Fibroblast of lung (primary cell): ENCODE measurements at regions not wholly inside any gene's neighbourhood (a gene's known extent, or its start where the extent isn't known, plus 50 kb on each side); places are given as distances from the start of the nearest gene placed in this dataset.

ENCODE experiments used
- DNase-seq, 2 donors: peaks; one replicate each; pipeline versions ENCODE4 v3.0.0 to v3.0.0-alpha.2; 2010; ENCODE audit warnings: low read depth in 2 of 2
- H2AFZ ChIP-seq: 2 replicates; pipeline ENCODE4 v1.5.1; 2012; ENCODE audit warnings: low read length, control low read depth, inconsistent platforms
- H3K27ac ChIP-seq: 2 replicates; pipeline ENCODE4 v1.5.1; 2011; ENCODE audit warnings: low read length, control low read depth; ENCODE audit not compliant: insufficient read depth
- H3K27me3 ChIP-seq: 2 replicates; pipeline ENCODE4 v1.5.1; 2011; ENCODE audit warnings: mild to moderate bottlenecking, low read length; ENCODE audit not compliant: control insufficient read depth, insufficient read depth
- H3K36me3 ChIP-seq: 2 replicates; pipeline ENCODE4 v1.5.1; 2011; ENCODE audit warnings: low read length; ENCODE audit not compliant: control insufficient read depth, insufficient read depth
- H3K4me1 ChIP-seq: 2 replicates; pipeline ENCODE4 v1.5.1; 2011; ENCODE audit warnings: low read length; ENCODE audit not compliant: control insufficient read depth, insufficient read depth; ENCODE audit errors: extremely low read depth
- H3K4me2 ChIP-seq: 2 replicates; pipeline ENCODE4 v1.5.1; 2011; ENCODE audit warnings: low read length, control low read depth; ENCODE audit not compliant: insufficient read depth; ENCODE audit errors: extremely low read depth
- H3K4me3 ChIP-seq, 4 experiments: fragments of 200-600 bp in 1 of 4; sonication (generic) in 1 of 4; replicated peaks in 1 of 4; 2 replicates each; pipeline ENCODE4 v1.5.1; 2011 to 2016; ENCODE audit warnings: low read length in 4 of 4, low read depth in 3 of 4, mild to moderate bottlenecking in 3 of 4, control low read depth in 2 of 4, inconsistent platforms in 1 of 4, mixed read lengths in 1 of 4; ENCODE audit not compliant: insufficient read depth in 1 of 4; ENCODE audit errors: control extremely low read depth in 1 of 4
- H3K79me2 ChIP-seq: 2 replicates; pipeline ENCODE4 v1.5.1; 2012; ENCODE audit warnings: mild to moderate bottlenecking, low read length, inconsistent platforms; ENCODE audit not compliant: control insufficient read depth, insufficient read depth
- H3K9ac ChIP-seq: 2 replicates; pipeline ENCODE4 v1.5.1; 2011; ENCODE audit warnings: mild to moderate bottlenecking, low read length, control low read depth; ENCODE audit not compliant: insufficient read depth
- H3K9me3 ChIP-seq: 2 replicates; pipeline ENCODE4 v1.5.1; 2012; ENCODE audit warnings: low read depth, low read length; ENCODE audit not compliant: control insufficient read depth, insufficient read depth
- H4K20me1 ChIP-seq: 2 replicates; pipeline ENCODE4 v1.5.1; 2011; ENCODE audit warnings: low read length; ENCODE audit not compliant: control insufficient read depth, insufficient read depth; ENCODE audit errors: extremely low read depth
- EZH2 ChIP-seq: IDR thresholded peaks from 2 replicates; pipeline ENCODE4 v1.5.1; 2012; ENCODE audit warnings: low read length, control low read depth, mild to moderate bottlenecking; ENCODE audit errors: missing control alignments
- TF ChIP-seq, protein P1 (sequence below), 2 donors: IDR thresholded peaks in 1 of 2; conservative IDR thresholded peaks in 1 of 2; 1 replicate in 1 of 2; 2 replicates in 1 of 2; pipeline ENCODE4 v1.5.1; 2011 to 2012; ENCODE audit warnings: low read length in 2 of 2, control low read depth in 1 of 2, inconsistent platforms in 1 of 2, low read depth in 1 of 2, mild to moderate bottlenecking in 1 of 2

DNA sequence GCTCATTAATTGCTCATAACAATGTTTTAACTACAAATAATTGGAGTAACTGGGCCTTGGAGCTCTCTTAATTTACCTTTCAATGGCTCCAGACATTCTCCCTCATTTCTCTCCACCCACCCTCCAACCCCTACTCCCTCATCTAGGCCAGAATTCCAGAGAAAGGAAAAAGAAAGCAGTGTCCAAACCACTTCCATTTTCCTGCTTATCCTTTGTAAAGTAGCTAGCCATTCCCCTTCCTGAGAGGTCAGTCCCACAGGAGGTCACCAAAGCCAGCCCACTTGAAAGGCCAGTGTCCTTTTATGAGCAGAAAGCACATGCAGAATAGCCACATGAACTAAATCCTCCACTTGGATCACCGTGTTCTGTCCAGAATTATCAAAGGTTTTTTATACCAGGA lies 404.8 kb upstream of the FAT3 start:
- H3K79me2 ChIP-seq: no peaks in the 10 kb centered on the region
- no peak overlapping the region for H2AFZ ChIP-seq
- H3K36me3 ChIP-seq: no peaks in the 10 kb centered on the region
- H3K9me3 ChIP-seq: no peaks in the 10 kb centered on the region
- no peak overlapping the region for H3K4me3 ChIP-seq
- TF ChIP-seq, protein P1, sequence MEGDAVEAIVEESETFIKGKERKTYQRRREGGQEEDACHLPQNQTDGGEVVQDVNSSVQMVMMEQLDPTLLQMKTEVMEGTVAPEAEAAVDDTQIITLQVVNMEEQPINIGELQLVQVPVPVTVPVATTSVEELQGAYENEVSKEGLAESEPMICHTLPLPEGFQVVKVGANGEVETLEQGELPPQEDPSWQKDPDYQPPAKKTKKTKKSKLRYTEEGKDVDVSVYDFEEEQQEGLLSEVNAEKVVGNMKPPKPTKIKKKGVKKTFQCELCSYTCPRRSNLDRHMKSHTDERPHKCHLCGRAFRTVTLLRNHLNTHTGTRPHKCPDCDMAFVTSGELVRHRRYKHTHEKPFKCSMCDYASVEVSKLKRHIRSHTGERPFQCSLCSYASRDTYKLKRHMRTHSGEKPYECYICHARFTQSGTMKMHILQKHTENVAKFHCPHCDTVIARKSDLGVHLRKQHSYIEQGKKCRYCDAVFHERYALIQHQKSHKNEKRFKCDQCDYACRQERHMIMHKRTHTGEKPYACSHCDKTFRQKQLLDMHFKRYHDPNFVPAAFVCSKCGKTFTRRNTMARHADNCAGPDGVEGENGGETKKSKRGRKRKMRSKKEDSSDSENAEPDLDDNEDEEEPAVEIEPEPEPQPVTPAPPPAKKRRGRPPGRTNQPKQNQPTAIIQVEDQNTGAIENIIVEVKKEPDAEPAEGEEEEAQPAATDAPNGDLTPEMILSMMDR (conservative IDR thresholded peaks at IDR 0.05 in 1 of 2, IDR thresholded peaks at IDR 0.05 in 1 of 2; ENCODE audit: low read depth in 1 of 2, low read length in 2 of 2): no peak
- no peak for TF ChIP-seq EZH2
- H3K27ac ChIP-seq: no peak overlapping the region
- no peaks in the 10 kb centered on the region for H3K4me1 ChIP-seq
- H3K4me2 ChIP-seq: no peak overlapping the region
- DNase-seq: no peak
- H3K9ac ChIP-seq: no peak overlapping the region
- no peaks in the 10 kb centered on the region for H3K27me3 ChIP-seq
- H4K20me1 ChIP-seq: no peaks in the 10 kb centered on the region

DNA sequence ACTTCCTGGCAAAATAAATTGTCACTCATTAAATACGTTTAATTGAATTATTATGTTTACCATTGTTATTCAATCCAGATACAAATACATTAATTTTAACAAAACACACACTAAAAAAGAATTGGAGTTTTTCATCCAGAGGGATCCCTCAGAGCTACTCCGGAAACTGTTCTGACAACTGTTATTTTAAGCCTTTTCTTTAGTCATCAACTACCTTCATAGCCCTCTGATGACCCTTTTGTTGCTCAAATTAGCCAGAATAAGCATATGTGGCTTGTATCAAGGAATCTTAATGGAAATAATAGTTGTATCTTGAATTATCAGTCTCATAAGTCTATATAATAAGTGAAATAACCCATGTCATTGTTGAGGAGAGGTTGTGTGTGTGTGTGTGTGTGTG lies 405.4 kb upstream of the FAT3 start:
- Histone ChIP-seq H4K20me1 (no peaks in the 10 kb centered on the region), H3K4me1 (no peaks in the 10 kb centered on the region), H3K4me3 (no peak overlapping the region), H3K9ac (no peak overlapping the region), H3K79me2 (no peaks in the 10 kb centered on the region), H2AFZ (no peak overlapping the region), H3K9me3 (no peaks in the 10 kb centered on the region), H3K4me2 (no peak overlapping the region), H3K36me3 (no peaks in the 10 kb centered on the region), H3K27me3 (no peaks in the 10 kb centered on the region), H3K27ac (no peak overlapping the region)
- no peak for TF ChIP-seq EZH2
- TF ChIP-seq, protein P1 (conservative IDR thresholded peaks at IDR 0.05 in 1 of 2, IDR thresholded peaks at IDR 0.05 in 1 of 2; ENCODE audit: low read depth in 1 of 2, low read length in 2 of 2): no peak
- DNase-seq: no peak

DNA sequence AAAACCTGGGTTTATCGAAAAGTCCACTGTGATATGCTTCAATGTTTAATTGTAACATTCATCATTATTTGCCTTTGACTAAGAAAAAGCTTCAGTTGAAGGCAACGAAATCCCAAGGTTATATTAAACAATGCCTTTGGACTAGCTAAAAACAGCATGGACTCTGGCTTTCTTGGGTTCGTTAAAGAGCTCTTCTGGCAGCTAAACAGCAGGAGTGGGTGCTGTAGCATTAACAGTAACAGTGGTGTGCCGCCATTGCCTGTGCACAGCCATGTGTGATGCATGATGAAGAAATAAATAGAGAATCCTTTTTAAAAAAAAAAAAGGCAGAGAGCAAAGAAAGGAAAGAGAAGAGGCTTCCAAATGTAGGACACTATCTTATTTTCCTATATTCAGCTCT lies 406.6 kb upstream of the FAT3 start:
- H3K9me3 ChIP-seq: no peaks in the 10 kb centered on the region
- H3K79me2 ChIP-seq: no peaks in the 10 kb centered on the region
- H3K4me1 ChIP-seq: no peaks in the 10 kb centered on the region
- H3K36me3 ChIP-seq: no peaks in the 10 kb centered on the region
- no peak overlapping the region for H3K9ac ChIP-seq
- TF ChIP-seq, protein P1 (conservative IDR thresholded peaks at IDR 0.05 in 1 of 2, IDR thresholded peaks at IDR 0.05 in 1 of 2; ENCODE audit: low read depth in 1 of 2, low read length in 2 of 2): no peak
- TF ChIP-seq EZH2: no peak
- DNase-seq: no peak
- H2AFZ ChIP-seq: no peak overlapping the region
- no peaks in the 10 kb centered on the region for H4K20me1 ChIP-seq
- no peaks in the 10 kb centered on the region for H3K27me3 ChIP-seq
- no peak overlapping the region for H3K4me3 ChIP-seq
- H3K4me2 ChIP-seq: no peak overlapping the region
- H3K27ac ChIP-seq: no peak overlapping the region
